Lower leg skin (tissue), 3 donors: ENCODE measurements at regions not wholly inside any gene's neighbourhood (a gene's known extent, or its start where the extent isn't known, plus 50 kb on each side); places are given as distances from the start of the nearest gene placed in this dataset.

Source experiments
- POLR2A ChIP-seq, 2 donors: fragments of 450-650 bp; IDR thresholded peaks; one replicate each; pipeline ENCODE4 v1.6.1; 2016 to 2017; ENCODE audit warnings: antibody characterized with exemption in 2 of 2, mild to moderate bottlenecking in 1 of 2, moderate library complexity in 1 of 2
- TF ChIP-seq, protein P1 (sequence below), 3 donors: fragments of 450-650 bp; IDR thresholded peaks; one replicate each; pipeline ENCODE4 v1.5.1; 2016; ENCODE audit warnings: antibody characterized with exemption in 3 of 3, mild to moderate bottlenecking in 3 of 3, moderate library complexity in 2 of 3

DNA sequence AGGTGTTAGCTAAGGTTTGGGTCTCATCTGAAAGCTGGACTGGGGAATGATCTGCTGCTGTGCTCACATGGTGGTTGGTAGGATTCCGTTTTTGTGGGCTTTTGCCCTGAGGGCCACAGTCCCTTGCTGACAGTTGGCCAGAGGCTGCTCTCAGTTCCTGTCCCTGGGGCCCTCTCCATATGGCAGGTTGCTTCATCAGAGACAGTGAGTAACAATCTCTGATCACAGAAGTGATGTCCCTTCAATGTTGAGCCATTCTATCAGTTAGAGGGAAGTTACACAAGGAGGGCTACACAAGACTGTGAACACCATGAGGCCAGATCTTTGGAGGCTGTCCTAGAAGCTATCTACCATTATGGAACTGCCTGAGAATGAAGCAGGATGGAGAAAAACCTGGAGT, 137.2 kb downstream of the AACS start:
- TF ChIP-seq, protein P1, sequence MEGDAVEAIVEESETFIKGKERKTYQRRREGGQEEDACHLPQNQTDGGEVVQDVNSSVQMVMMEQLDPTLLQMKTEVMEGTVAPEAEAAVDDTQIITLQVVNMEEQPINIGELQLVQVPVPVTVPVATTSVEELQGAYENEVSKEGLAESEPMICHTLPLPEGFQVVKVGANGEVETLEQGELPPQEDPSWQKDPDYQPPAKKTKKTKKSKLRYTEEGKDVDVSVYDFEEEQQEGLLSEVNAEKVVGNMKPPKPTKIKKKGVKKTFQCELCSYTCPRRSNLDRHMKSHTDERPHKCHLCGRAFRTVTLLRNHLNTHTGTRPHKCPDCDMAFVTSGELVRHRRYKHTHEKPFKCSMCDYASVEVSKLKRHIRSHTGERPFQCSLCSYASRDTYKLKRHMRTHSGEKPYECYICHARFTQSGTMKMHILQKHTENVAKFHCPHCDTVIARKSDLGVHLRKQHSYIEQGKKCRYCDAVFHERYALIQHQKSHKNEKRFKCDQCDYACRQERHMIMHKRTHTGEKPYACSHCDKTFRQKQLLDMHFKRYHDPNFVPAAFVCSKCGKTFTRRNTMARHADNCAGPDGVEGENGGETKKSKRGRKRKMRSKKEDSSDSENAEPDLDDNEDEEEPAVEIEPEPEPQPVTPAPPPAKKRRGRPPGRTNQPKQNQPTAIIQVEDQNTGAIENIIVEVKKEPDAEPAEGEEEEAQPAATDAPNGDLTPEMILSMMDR (IDR thresholded peaks at IDR 0.05), result no peak
- TF ChIP-seq POLR2A (IDR thresholded peaks at IDR 0.05), result no peak
